RWPE2 (cell line): ENCODE measurements at regions not wholly inside any gene's neighbourhood (a gene's known extent, or its start where the extent isn't known, plus 50 kb on each side); places are given as distances from the start of the nearest gene placed in this dataset.

Experiments used
- ATAC-seq: fragments of 200-7000 bp; cut with Tn5 transposase; 3 replicates; pipeline ENCODE4 v1.9.1; 2021; ENCODE audit warnings: low read depth
- DNase-seq: peaks from one replicate; pipeline ENCODE4 v3.0.0-alpha.2; 2020; ENCODE audit warnings: low spot score
- H3K27ac ChIP-seq: fragments of 450-650 bp; 2 replicates; pipeline ENCODE4 v1.5.1; 2017; ENCODE audit warnings: mild to moderate bottlenecking; ENCODE audit not compliant: poor library complexity, severe bottlenecking
- H3K27me3 ChIP-seq: fragments of 250-450 bp; sonication (Bioruptor Pico); 2 replicates; pipeline ENCODE4 v1.5.1; 2021; ENCODE audit warnings: mild to moderate bottlenecking, moderate library complexity; ENCODE audit not compliant: insufficient read depth, poor library complexity, severe bottlenecking
- H3K36me3 ChIP-seq: fragments of 250-450 bp; sonication (Bioruptor Pico); 2 replicates; pipeline ENCODE4 v1.5.1; 2020; ENCODE audit warnings: low read depth, mild to moderate bottlenecking, moderate library complexity
- H3K4me1 ChIP-seq: fragments of 250-450 bp; sonication (Bioruptor Pico); 2 replicates; pipeline ENCODE4 v1.5.1; 2021; ENCODE audit warnings: mild to moderate bottlenecking, moderate library complexity; ENCODE audit not compliant: insufficient read depth, poor library complexity, severe bottlenecking
- H3K4me3 ChIP-seq: fragments of 250-450 bp; sonication (Bioruptor Pico); 2 replicates; pipeline ENCODE4 v1.5.1; 2021; ENCODE audit warnings: mild to moderate bottlenecking, moderate library complexity; ENCODE audit not compliant: severe bottlenecking
- H3K9me3 ChIP-seq: fragments of 250-450 bp; sonication (Bioruptor Pico); 2 replicates; pipeline ENCODE4 v1.5.1; 2021; ENCODE audit warnings: mild to moderate bottlenecking, moderate library complexity; ENCODE audit not compliant: severe bottlenecking
- TF ChIP-seq, protein P1 (sequence below): fragments of 450-650 bp; IDR thresholded peaks from one replicate; pipeline ENCODE4 v1.5.1; 2017; ENCODE audit warnings: mild to moderate bottlenecking, moderate library complexity; ENCODE audit not compliant: poor library complexity, severe bottlenecking

DNA sequence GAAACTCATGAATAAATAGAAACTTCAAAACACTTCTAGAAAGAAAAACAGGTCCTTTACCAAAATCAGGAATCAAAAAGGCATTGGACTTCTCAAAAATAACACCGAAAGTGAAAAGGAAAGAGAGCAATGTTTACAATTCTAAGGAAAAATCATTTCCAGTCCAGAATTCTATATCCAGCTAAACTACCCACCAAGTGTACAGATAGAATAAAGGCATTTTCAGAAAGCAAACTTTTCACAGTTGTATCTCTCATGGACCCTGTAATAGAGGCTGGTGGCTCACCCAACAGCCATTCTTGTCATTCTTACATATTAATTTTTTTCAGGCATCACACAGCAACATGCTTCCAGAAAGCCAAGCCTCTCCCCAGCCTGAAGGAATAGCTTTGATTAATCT lies 63.7 kb downstream of the FOXD1 start:
- no peak for ATAC-seq
- DNase-seq, result no peak
- TF ChIP-seq, protein P1, sequence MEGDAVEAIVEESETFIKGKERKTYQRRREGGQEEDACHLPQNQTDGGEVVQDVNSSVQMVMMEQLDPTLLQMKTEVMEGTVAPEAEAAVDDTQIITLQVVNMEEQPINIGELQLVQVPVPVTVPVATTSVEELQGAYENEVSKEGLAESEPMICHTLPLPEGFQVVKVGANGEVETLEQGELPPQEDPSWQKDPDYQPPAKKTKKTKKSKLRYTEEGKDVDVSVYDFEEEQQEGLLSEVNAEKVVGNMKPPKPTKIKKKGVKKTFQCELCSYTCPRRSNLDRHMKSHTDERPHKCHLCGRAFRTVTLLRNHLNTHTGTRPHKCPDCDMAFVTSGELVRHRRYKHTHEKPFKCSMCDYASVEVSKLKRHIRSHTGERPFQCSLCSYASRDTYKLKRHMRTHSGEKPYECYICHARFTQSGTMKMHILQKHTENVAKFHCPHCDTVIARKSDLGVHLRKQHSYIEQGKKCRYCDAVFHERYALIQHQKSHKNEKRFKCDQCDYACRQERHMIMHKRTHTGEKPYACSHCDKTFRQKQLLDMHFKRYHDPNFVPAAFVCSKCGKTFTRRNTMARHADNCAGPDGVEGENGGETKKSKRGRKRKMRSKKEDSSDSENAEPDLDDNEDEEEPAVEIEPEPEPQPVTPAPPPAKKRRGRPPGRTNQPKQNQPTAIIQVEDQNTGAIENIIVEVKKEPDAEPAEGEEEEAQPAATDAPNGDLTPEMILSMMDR, result no peak
- H3K27me3 ChIP-seq, result no peaks in the 10 kb centered on the region
- no peak overlapping the region for H3K27ac ChIP-seq
- H3K36me3 ChIP-seq, result no peaks in the 10 kb centered on the region
- no peak overlapping the region for H3K4me3 ChIP-seq
- H3K9me3 ChIP-seq, result peaks cover 15% of the 10 kb centered on the region
- H3K4me1 ChIP-seq, result no peaks in the 10 kb centered on the region

DNA sequence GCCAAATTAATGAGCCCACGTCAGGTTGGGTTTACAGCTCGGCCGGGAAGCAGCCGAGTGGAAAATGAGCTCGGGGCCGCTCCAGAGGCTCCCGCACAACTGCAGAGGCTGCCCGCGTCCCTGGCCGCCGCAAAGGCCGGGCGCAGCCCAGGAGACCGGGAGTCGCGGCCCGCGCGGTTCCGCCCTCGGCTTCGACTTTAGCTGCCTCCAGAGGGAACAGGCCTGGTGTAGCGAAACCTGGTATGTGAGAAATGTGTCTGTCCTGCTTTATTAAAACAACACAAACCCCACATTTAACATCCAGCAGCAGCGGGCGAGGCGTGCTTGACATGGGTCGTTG lies 66.2 kb downstream of the FOXD1 start:
- no peak for ATAC-seq
- no peak for DNase-seq
- Histone ChIP-seq H3K9me3 (peaks cover 15% of the 10 kb centered on the region), H3K27ac (no peak overlapping the region), H3K27me3 (no peaks in the 10 kb centered on the region), H3K4me1 (no peaks in the 10 kb centered on the region), H3K4me3 (no peak overlapping the region), H3K36me3 (no peaks in the 10 kb centered on the region)
- TF ChIP-seq, protein P1, result no peak

DNA sequence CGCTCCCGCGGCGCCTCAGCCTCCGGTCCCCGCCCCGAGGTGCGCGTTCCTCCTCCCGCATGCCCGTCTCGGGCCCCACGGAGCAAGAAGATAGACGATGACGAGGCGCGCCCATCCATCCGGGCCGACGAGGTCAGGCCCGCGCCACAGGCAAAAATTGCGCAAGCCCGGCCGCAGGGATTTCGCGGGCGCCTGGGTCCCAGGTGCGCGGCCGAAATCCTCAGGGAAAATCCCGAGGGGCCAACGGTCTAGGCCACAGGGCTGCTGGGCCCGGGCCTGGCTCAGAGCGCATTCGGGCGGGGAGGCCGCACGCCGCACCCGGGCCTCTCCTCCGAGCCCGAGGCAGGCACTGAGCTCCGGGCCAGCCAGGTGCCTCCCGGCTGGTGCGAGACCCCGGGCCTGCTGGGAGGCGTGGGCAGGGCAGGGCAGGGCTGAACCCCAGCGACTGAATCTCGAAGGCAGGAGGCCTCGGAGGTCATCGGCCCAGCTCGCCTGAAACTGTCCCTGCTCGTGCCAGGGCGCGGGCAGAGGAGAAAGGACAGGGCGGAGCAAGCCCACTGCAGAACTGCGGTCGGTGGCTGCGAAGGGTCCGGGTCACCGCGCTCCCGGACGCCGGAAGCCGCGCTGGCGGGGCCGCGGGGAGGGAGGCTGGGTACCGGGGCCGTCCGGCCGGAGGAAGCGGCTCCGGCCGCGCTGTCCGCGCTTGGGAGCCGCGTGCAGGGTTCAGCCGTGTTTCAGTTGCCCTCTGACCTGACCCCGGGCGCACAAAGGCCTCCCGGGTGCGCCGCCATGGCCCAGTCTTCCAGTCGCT lies 66.8 kb downstream of the FOXD1 start:
- Histone ChIP-seq H3K27ac (no peak overlapping the region), H3K4me1 (peaks cover 4% of the 10 kb centered on the region), H3K4me3 (no peak overlapping the region), H3K36me3 (no peaks in the 10 kb centered on the region), H3K9me3 (peaks cover 15% of the 10 kb centered on the region), H3K27me3 (no peaks in the 10 kb centered on the region)
- ATAC-seq (no peak), DNase-seq (no peak)
- TF ChIP-seq, protein P1, result no peak

DNA sequence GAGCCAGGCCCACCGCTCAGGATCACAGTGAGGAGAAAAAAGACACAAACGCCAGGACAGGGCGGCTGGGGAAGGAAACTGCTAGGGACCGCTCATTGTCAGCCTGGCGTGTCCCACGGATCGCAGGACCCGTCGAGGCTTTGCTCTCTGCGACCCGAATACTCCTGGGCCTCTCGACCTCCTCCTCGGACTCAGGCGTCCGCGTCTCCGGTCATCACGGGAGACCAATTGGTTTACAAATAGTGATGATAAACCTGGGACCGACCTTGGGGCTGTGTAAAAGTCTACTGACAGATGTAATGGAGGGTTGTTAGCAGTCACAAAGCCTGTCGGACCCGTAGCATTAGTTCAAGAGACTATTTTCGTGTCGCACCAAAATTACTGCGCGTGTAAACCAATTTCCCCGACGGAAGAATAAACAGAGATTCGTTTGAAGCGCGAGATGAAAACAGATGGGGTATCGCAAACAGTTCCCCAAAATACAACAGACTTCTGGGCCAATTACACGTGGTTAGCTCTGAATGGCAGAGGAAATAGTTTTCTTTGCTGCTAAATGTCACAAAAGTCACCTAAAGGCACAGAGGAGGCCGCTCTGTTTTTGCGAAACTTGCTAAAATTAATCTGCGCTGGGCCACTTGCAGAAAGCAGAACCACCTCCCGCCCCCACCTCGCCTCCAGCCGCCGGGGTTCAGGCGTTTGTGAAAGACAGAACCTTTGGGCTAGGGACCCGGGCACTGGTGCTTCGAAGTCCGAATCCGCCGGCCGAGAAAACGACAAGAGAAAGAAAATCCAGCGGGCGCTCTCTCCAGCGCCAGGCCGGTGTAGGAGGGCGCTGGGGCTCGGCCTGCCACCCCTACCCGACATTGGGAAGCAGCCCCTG lies 67.6 kb downstream of the FOXD1 start:
- Histone ChIP-seq H3K36me3 (no peaks in the 10 kb centered on the region), H3K4me3 (no peak overlapping the region), H3K27me3 (no peaks in the 10 kb centered on the region), H3K4me1 (peaks cover 7% of the 10 kb centered on the region), H3K27ac (no peak overlapping the region), H3K9me3 (peaks cover 15% of the 10 kb centered on the region)
- TF ChIP-seq, protein P1, result no peak
- ATAC-seq (no peak), DNase-seq (no peak)
